HG02588 (cell line): ENCODE measurements at regions not wholly inside any gene's neighbourhood (a gene's known extent, or its start where the extent isn't known, plus 50 kb on each side); places are given as distances from the start of the nearest gene placed in this dataset.
"Not testable (repeated sequence)": the region's sequence is repeated elsewhere in the genome, so short reads cannot be mapped to it uniquely, and the experiment has no call there.

Source experiments
- ATAC-seq: cut with Tn5 transposase; IDR thresholded peaks from one replicate; pipeline ENCODE4 v1.9.1; 2021; ENCODE audit warnings: mild to moderate bottlenecking, moderate library complexity; ENCODE audit not compliant: unreplicated experiment

- ATAC-seq, result no peak
Observed at GRCh38 chr6:82118150-82118562, 129.4 kb downstream of the IBTK start.

GRCh38 chr6:82114748-82115147 lies 132.8 kb downstream of the IBTK start:
- no peak for ATAC-seq

DNA sequence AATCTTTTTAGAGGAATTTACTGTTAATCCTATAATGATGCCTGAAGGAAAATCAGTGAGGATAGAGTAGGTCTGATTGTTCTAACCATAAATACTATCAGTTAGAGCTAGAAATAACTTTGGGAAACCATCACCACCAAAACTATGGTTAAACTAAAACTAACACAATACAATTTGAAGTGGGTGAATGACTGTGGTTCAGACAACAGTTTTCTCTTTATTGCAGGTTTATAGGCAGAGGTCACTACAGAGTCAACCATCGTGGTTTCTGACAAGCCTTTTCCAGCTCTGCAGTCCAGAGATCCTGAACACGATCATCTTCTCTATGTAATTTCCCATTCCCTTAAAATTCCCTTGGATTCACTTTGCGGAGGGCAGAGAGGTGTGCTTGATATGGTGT lies 134.3 kb downstream of the IBTK start:
- ATAC-seq, result no peak

- no peak for ATAC-seq
Observed at GRCh38 chr6:82111818-82112217, 135.7 kb downstream of the IBTK start.

DNA sequence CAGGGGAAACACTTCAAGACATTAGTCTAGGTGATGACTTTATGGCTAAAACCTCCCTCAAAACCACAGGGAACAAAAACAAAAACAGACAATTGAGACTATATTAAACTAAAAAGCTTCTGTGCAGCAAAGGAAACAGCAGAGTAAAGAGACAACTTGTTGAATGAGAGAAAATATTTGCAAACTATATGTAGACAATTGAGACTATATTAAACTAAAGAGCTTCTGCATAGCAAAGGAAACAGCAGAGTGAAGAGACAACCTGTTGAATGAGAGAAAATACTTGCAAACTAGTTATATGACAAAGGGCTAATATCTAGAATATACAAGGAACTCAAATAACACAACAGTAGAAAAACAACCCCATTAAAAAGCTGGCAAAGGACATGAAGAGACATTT lies 136.4 kb downstream of the IBTK start:
- ATAC-seq, result no peak

- not testable (repeated sequence) for ATAC-seq
Observed at GRCh38 chr6:82103171-82103570, 144.4 kb downstream of the IBTK start.

GRCh38 chr6:82101374-82102114 lies 146.0 kb downstream of the IBTK start:
- not testable (repeated sequence) for ATAC-seq

- not testable (repeated sequence) for ATAC-seq
Observed at GRCh38 chr6:82100763-82101162, 146.8 kb downstream of the IBTK start.

DNA sequence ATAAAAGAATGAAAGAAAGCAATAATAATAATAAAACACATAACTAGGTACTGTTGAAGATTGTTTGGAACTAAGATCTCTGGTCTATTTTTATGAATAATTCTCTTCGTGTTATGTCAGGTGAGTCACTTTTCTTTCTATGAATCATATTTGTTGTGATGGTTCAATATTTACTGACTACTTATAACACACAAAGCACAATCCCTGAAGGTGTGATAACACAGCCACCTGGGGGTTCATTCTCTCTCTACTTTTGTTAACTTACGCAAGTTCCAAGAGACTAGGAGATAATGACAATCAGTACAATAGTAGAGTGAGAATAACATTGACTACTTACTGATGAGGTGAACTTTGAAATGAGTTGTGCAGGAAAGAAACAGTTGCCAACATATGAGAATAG lies 149.9 kb downstream of the IBTK start:
- ATAC-seq, result no peak

DNA sequence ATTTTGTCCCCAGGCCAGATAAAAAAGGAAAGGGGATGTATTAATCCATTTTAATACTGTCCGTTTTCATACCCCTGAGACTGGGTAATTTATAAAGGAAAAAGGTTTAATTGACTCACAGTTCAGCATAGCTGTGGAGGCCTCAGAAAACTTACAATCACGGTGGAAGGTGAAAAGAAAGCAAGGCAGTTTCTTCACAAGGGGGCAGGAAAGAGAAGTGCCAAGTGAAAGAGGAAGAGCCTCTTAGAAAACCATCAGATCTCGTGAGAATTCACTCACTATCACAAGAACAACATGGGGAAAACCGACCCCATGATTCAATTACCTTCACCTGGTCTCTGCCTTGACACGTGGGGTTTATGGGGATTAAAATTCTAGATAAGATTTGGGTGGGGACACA lies 152.5 kb downstream of the IBTK start:
- ATAC-seq, result no peak

GRCh38 chr6:82094166-82094806 lies 153.3 kb downstream of the IBTK start:
- ATAC-seq, result no peak

DNA sequence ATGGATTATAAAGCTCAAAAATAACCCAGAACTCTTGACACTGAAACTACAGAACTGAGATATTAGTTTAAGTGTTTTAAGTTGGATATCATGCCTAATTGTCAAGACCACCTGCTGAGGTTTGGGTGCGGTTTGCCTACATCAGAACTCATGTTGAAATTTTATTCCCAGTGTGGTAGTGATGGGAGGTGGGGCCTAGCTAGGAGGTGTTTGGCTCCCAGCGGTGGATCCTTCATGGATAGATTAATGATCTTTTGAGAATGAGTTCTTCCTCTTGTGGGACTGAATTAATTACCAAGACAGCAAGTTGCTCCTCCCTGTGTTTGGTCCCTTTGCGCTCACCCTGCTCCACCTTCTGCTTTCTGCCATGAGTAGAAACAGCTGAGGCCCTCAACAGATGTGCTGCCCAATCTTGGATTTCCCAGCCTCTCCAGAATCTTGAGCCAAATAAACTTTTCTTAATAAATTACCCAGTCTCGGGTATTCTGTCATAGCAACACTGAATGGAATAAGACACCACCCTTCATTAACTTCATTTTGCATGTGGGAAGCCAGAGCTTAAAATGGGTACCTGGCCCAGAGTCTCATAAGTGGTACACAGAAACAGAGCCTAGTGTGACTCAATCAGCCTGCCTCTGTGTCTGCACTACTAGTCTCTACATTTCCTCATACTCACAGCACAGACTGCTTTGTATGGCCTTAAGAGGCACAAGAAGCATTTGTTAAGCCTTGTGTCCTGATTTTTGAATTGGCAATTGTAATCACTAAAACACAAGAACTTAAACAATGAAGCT lies 158.4 kb downstream of the IBTK start:
- no peak for ATAC-seq

- ATAC-seq, result no peak
Observed at GRCh38 chr6:82086944-82087343, 160.6 kb downstream of the IBTK start.

DNA sequence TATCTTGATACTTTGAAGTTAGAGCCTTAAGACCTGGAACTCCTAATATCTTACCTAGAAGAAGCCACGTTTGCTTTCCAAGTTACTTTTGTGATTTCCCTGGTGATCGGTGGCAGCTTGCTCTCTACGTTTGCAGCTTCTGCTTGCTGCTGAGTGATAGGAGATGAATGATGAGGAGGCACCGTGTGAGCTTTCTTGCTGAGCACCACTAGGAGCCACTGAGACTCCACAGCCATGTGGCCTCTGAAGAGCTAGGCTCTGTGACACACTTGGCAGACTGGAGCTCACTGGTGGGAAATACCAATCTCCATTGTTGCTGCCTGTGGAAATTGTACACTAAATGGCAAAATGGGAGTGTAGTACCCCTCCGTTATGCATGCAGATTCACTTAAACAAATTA lies 161.8 kb downstream of the IBTK start:
- ATAC-seq, result no peak

GRCh38 chr6:82084324-82084920 lies 163.1 kb downstream of the IBTK start:
- ATAC-seq, result no peak

GRCh38 chr6:82083646-82084045 lies 163.9 kb downstream of the IBTK start:
- ATAC-seq, result no peak

- ATAC-seq, result no peak
Observed at GRCh38 chr6:82080767-82081166, 166.8 kb downstream of the IBTK start.

DNA sequence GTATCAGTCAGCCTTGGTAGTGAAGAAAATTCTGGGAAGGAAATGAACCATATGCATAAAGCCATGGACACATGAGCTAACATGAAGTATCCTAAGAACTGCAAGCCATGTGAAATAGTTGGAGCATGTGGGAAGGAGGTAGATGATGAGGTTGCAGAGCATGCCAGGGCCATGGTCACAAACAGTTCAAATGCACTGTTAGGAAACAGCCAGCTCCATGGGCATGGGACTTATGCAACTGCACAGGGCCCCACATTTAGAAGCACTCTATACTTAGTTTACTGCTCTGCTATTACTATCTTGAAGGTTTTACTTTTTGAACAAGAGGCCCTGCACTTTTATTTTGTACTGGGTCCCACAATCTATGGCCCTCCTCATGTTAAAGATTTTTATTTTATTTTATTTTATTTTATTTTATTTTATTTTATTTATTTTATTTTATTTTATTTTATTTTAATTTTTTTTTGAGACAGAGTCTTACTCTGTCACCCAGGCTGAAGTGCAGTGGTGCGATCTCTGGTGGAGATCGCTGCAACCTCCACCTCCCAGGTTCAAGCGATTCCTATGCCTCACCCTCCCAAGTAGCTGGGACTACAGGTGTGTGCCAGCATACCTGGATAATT lies 169.1 kb downstream of the IBTK start:
- no peak for ATAC-seq

- no peak for ATAC-seq
Observed at GRCh38 chr6:82076916-82077315, 170.6 kb downstream of the IBTK start.

GRCh38 chr6:82074556-82074955 lies 173.0 kb downstream of the IBTK start:
- no peak for ATAC-seq

DNA sequence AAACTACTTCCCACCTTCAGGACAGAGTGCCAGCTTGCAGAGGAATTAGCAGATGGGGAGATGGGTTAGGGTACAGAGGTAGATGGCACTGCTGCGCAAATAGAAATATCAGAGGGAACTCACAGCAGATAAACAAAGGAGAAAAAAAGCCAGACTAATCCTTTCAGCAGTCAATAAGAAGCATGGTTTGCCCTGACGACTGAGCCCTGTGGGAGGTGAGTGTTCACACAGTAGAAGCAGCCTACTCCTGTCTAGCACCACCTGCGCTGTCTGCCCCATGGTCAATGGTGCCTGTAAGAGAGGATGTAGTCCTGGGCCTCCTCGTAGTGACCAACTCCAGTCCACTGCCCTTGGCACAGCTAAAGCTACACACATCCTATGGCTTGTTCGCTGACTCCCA lies 174.1 kb downstream of the IBTK start:
- ATAC-seq, result no peak
